ENCODE measurements at regions not wholly inside any gene's neighbourhood (a gene's known extent, or its start where the extent isn't known, plus 50 kb on each side); places are given as distances from the start of the nearest gene placed in this dataset.

- no peak for DNase-seq (ENCODE audit: low read depth)
Observed at GRCh38 chr10:85147346-85148250, 819.2 kb downstream of the CCSER2 start.

DNA sequence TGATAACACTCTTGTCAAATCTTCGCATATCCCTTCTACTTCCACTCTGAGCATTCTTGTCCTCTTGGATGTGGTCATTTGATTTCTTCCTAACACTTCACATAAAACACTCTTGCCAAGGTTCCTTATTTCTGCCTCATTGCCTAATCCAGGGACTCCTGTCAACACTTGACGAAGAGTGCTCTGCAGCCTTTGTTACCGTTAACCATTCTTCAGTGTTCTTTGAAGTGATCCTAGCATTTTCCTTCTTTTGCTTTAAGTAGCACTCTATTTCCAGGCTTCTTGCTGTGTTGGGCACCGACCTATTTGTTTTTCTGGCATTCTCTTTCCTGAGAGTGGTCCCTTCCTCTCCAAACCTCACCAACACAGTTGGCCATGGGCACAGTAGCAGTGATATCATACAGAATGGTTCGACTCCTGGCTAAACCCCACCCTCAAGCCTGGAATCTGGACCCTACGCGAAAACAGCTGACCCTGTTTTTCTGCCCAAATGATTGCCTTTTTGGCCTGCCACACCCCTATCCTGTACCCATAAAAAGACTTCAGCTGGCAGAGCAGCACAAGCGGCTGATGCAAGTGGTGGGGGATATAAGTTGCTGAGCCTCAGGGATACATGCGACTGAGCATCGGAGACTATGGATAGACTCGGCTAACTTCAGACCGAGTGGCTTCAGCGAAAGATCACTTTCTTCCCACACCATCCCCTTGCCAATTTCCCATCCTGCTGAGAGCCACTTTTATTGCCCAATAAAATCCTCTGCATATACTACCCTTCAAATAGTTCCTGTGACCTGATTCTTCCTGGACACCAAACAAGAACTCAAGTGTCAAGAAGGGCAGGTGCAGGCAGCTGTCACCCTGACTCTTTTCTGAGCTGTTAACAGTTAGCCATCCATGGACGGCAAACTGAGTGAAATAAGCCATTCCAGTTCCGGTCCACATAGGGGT lies 820.6 kb downstream of the CCSER2 start:
- H3K36me3 Mint-ChIP-seq (ENCODE audit: low read depth, unreplicated experiment) = no peaks in the 10 kb centered on the region

More at GRCh38 chr10:85147346-85148250, 819.2 kb downstream of the CCSER2 start:
- H4K20me1 ChIP-seq (ENCODE audit: insufficient read depth, low read length) = no peaks in the 10 kb centered on the region
- no peak overlapping the region for H3K9ac ChIP-seq (ENCODE audit: low read length)
- no peaks in the 10 kb centered on the region for H3K36me3 ChIP-seq (ENCODE audit: insufficient read depth, low read length)
- Mint-ChIP-seq H3K4me3 (ENCODE audit: unreplicated experiment) (no peak overlapping the region), H3K27me3 (ENCODE audit: low read depth, unreplicated experiment) (peaks cover 8% of the 10 kb centered on the region), H3K27ac (ENCODE audit: unreplicated experiment) (no peak overlapping the region), H3K36me3 (ENCODE audit: low read depth, unreplicated experiment) (no peaks in the 10 kb centered on the region), H3K9me3 (ENCODE audit: unreplicated experiment) (peaks cover 4% of the 10 kb centered on the region), H3K4me1 (ENCODE audit: low read depth, unreplicated experiment) (no peaks in the 10 kb centered on the region)
- no peak overlapping the region for H3K4me3 ChIP-seq (ENCODE audit: insufficient read depth, low read depth, low read length)
- H3K27me3 ChIP-seq (ENCODE audit: insufficient read depth, low read length) = no peaks in the 10 kb centered on the region
- H3K79me2 ChIP-seq (ENCODE audit: insufficient read depth, low read length) = no peaks in the 10 kb centered on the region
- H3K27ac ChIP-seq (ENCODE audit: low read depth, low read length) = no peak overlapping the region
- no peak overlapping the region for H3K4me2 ChIP-seq (ENCODE audit: low read length)
- FAIRE-seq = no peak
- peaks cover 3% of the 10 kb centered on the region for H3K9me3 ChIP-seq (ENCODE audit: insufficient read depth, low read depth, low read length)
- TF ChIP-seq CTCF (IDR thresholded peaks at IDR 0.05; ENCODE audit: insufficient read depth, low read depth, low read length) (no peak), EZH2 (IDR thresholded peaks at IDR 0.05; ENCODE audit: insufficient read depth, low read length) (no peak)
- no peak overlapping the region for H2AFZ ChIP-seq (ENCODE audit: low read depth, low read length)
- H3K4me1 ChIP-seq (ENCODE audit: insufficient read depth, low read length) = no peaks in the 10 kb centered on the region

More for the DNA sequence above, 820.6 kb downstream of the CCSER2 start:
- FAIRE-seq (no peak), DNase-seq (ENCODE audit: low read depth) (no peak)
- Histone ChIP-seq H3K9ac (ENCODE audit: low read length) (no peak overlapping the region), H3K4me2 (ENCODE audit: low read length) (no peak overlapping the region), H4K20me1 (ENCODE audit: insufficient read depth, low read length) (no peaks in the 10 kb centered on the region), H2AFZ (ENCODE audit: low read depth, low read length) (no peak overlapping the region), H3K79me2 (ENCODE audit: insufficient read depth, low read length) (no peaks in the 10 kb centered on the region), H3K27ac (ENCODE audit: low read depth, low read length) (no peak overlapping the region), H3K4me1 (ENCODE audit: insufficient read depth, low read length) (no peaks in the 10 kb centered on the region), H3K4me3 (ENCODE audit: insufficient read depth, low read depth, low read length) (no peak overlapping the region), H3K27me3 (ENCODE audit: insufficient read depth, low read length) (no peaks in the 10 kb centered on the region), H3K9me3 (ENCODE audit: insufficient read depth, low read depth, low read length) (peaks cover 3% of the 10 kb centered on the region), H3K36me3 (ENCODE audit: insufficient read depth, low read length) (no peaks in the 10 kb centered on the region)
- Mint-ChIP-seq H3K27me3 (ENCODE audit: low read depth, unreplicated experiment) (peaks cover 8% of the 10 kb centered on the region), H3K27ac (ENCODE audit: unreplicated experiment) (no peak overlapping the region), H3K4me1 (ENCODE audit: low read depth, unreplicated experiment) (no peaks in the 10 kb centered on the region), H3K4me3 (ENCODE audit: unreplicated experiment) (no peak overlapping the region), H3K9me3 (ENCODE audit: unreplicated experiment) (peaks cover 4% of the 10 kb centered on the region)
- TF ChIP-seq EZH2 (IDR thresholded peaks at IDR 0.05; ENCODE audit: insufficient read depth, low read length) (no peak), CTCF (IDR thresholded peaks at IDR 0.05; ENCODE audit: insufficient read depth, low read depth, low read length) (no peak)
